OCI-LY7 (cell line): ENCODE measurements at regions not wholly inside any gene's neighbourhood (a gene's known extent, or its start where the extent isn't known, plus 50 kb on each side); places are given as distances from the start of the nearest gene placed in this dataset.

Experiments used
- EZH2phosphoT487 ChIP-seq: fragments of 200-600 bp; sonication (generic); IDR thresholded peaks from 2 replicates; pipeline ENCODE4 v1.6.1; 2018; ENCODE audit warnings: low read depth, borderline replicate concordance, mild to moderate bottlenecking, mixed run types, antibody characterized with exemption, low read length, moderate library complexity, mixed read lengths
- TF ChIP-seq, protein P1 (sequence below): fragments of 200-600 bp; sonication (generic); conservative IDR thresholded peaks from 2 replicates; pipeline ENCODE4 v1.5.1; 2014; ENCODE audit warnings: mild to moderate bottlenecking, antibody characterized with exemption, low read length, moderate library complexity, mixed read lengths

DNA sequence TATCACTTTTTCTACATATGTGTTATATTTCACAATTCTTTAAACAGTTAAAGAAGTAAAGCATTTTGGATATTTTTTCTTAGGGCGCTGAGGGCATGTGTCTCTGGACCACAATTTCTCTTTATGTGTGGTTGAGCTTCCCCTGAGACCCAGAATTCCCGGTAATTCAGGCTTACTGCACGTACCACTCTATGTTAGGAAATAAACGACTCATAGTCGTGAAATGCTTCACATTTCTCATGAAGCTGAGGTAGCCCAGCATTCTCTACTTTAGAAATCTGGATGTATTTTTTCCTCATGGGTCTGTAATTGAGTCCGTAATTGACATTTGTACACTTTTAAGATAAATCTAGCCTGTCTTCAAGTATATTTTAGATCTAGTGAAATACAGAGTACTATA is 170.6 kb downstream of the FZD1 start:
- TF ChIP-seq, protein P1, sequence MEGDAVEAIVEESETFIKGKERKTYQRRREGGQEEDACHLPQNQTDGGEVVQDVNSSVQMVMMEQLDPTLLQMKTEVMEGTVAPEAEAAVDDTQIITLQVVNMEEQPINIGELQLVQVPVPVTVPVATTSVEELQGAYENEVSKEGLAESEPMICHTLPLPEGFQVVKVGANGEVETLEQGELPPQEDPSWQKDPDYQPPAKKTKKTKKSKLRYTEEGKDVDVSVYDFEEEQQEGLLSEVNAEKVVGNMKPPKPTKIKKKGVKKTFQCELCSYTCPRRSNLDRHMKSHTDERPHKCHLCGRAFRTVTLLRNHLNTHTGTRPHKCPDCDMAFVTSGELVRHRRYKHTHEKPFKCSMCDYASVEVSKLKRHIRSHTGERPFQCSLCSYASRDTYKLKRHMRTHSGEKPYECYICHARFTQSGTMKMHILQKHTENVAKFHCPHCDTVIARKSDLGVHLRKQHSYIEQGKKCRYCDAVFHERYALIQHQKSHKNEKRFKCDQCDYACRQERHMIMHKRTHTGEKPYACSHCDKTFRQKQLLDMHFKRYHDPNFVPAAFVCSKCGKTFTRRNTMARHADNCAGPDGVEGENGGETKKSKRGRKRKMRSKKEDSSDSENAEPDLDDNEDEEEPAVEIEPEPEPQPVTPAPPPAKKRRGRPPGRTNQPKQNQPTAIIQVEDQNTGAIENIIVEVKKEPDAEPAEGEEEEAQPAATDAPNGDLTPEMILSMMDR: no peak
- TF ChIP-seq EZH2phosphoT487: no peak
